RWPE1 (cell line): ENCODE measurements at regions not wholly inside any gene's neighbourhood (a gene's known extent, or its start where the extent isn't known, plus 50 kb on each side); places are given as distances from the start of the nearest gene placed in this dataset.

ENCODE experiments used
- CTCF ChIA-PET: fragments of 350-600 bp; sonication (Branson Sonifier 250); formaldehyde crosslinking; extraction: SDS; loops from one replicate; lab custom pipeline; 2021; lab: Yijun Ruan, JAX
- POLR2A ChIA-PET: fragments of 400-600 bp; formaldehyde crosslinking; extraction: SDS; loops from one replicate; lab custom pipeline; 2020; ENCODE audit warnings: antibody characterized with exemption; ENCODE audit not compliant: low non-redundant PET; lab: Yijun Ruan, JAX
- DNase-seq: peaks from one replicate; pipeline ENCODE4 v3.0.0; 2012; ENCODE audit warnings: low spot score
- H3K27ac ChIP-seq: fragments of 450-650 bp; 2 replicates; pipeline ENCODE4 v1.5.1; 2017
- CTCF ChIP-seq: fragments of 450-650 bp; conservative IDR thresholded peaks from 2 replicates; pipeline ENCODE4 v1.5.1; 2017; ENCODE audit warnings: low read depth, mild to moderate bottlenecking

DNA sequence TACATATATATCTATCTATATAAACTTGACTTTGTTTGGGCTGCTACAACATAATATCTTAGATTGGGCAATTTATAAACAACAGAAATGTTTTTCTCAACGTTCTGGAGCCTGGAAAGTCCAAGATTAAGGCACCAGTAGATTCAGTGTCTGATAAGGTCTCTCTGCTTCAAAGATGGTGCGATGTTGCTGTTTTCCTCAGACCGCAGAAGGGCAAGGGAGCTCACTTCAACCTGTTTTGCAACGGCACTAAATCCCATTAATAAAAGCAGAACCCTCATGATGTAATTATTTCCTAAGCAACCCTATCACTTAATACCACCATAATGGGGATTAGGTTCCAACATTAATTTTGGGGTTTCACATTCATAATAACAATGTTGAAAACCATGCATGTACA is 1134.8 kb downstream of the NSUN3 start:
- DNase-seq: no peak
- no peak overlapping the region for H3K27ac ChIP-seq
- no peak for TF ChIP-seq CTCF
- POLR2A ChIA-PET: no interaction called here
- CTCF ChIA-PET: no interaction called here

DNA sequence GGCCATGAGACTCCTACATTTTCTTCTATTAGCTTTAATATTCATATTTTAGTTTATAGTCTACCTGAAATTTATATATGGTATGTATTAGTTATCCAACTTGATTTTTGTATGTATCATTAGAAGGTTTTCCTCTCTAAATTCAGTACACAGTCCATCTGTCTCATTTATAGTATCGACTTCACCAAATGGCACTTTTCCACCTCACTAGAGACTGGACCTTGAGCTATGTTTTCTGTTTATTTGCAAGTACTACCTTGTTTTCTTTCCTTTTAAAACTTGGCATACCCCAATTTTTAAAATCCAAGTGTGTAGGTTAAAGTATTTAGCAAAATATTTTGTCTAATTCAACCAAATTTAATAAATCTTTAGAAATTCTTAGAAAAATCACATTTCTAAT is 1137.5 kb downstream of the NSUN3 start:
- TF ChIP-seq CTCF: no peak
- POLR2A ChIA-PET: no interaction called here
- CTCF ChIA-PET: no interaction called here
- H3K27ac ChIP-seq: no peak overlapping the region
- DNase-seq: no peak

DNA sequence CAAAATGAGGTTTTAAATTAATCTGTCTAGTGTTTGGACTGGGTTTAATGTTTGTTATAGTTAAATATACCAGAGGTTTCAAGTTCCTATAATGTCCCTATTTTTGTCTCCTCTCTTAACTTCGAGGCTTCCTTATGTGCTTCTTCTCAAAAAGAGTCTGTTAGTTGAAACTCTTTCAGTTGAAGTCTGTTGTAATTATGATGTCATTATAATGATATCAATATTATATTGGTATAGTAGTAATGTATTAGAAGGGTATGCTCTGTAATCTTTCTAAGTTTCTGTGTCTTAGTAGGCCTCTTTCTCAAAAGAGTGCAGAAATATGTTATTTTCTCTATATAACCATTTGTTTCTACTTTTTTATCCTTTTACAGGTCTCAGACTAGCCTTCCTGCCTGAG is 1148.0 kb downstream of the NSUN3 start:
- no peak overlapping the region for H3K27ac ChIP-seq
- no peak for TF ChIP-seq CTCF
- CTCF ChIA-PET: no interaction called here
- no peak for DNase-seq
- POLR2A ChIA-PET: no interaction called here

DNA sequence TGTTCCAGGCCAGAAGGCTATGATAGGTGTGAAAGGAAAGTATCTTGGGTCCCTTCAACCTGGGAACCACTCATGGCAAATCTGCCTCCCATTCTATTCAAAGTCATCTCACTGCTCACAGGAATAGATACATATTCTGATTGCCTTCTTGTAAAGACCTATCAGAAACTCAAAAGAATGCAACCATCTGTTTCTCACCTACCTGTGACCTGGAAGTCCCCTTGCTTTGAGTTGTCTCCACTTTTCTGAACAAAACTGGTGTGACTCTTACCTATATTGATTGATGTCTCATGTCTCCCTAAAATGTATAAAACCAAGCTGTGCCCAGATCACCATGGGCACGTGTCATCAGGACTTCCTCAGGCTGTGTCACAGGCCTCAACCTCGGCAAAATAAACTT is 1149.3 kb downstream of the NSUN3 start:
- POLR2A ChIA-PET: no interaction called here
- CTCF ChIA-PET: no interaction called here

DNA sequence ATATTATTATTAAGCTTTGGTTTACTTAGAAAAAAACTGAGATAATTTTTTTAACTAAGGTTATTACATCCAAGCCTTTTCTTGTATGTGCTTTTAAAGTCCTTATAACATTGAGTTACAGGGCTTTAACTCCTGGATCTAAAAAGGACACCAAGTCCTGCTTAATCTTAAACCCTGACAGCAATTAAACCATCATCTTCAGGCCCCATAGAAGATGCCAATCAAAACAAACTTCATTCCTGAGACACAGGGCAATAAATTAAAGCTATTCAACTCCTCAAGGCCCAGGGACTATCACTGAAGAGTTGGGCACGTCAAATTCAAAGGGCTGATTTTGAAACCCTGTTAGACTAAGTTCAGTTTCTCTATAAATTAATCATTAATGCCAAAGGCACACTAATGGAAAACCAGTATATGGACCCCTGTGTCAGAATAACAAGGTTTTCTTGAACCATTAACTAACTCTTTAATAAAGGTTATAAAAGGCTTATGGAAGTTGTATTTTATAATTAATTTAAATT is 1152.6 kb downstream of the NSUN3 start:
- CTCF ChIA-PET: interaction anchor here (0.7 kb wide), 1 partner anchor 1291 kb away, joined by 4 read pairs; no protein-coding TSS in a partner anchor
- no peak for DNase-seq
- POLR2A ChIA-PET: no interaction called here
- H3K27ac ChIP-seq: no peak overlapping the region
- no peak for TF ChIP-seq CTCF

More for the DNA sequence above, 1149.3 kb downstream of the NSUN3 start:
- TF ChIP-seq CTCF: no peak
- H3K27ac ChIP-seq: no peak overlapping the region
- DNase-seq: no peak

DNA sequence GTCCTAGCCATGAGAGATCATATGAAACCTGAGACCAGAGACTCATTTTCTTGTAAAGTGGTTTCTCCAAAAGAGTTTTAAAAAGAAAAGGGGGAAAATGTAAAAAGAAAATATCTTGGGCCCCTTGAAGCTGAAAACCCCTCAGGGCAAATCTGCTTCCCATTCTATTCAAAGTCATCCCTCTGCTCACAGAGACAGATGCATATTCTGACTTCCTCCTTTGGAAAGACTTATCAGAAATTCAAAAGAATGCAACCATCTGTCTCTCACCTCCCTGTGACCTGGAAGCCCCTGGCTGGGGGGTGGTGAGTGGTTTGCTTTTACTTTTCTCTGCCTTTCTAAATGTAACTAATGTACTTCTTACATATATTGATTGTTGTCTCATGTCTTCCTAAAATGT is 1154.8 kb downstream of the NSUN3 start:
- no peak for DNase-seq
- H3K27ac ChIP-seq: no peak overlapping the region
- ChIA-PET POLR2A (no interaction called here), CTCF (no interaction called here)
- no peak for TF ChIP-seq CTCF
